GM21528 (cell line): ENCODE measurements at regions not wholly inside any gene's neighbourhood (a gene's known extent, or its start where the extent isn't known, plus 50 kb on each side); places are given as distances from the start of the nearest gene placed in this dataset.

Experiments used
- ATAC-seq: cut with Tn5 transposase; IDR thresholded peaks from one replicate; pipeline ENCODE4 v1.9.1; 2021; ENCODE audit warnings: mild to moderate bottlenecking, moderate library complexity; ENCODE audit not compliant: unreplicated experiment, low FRiP score

GRCh38 chr14:101400830-101401229 lies 160.5 kb upstream of the DIO3 start:
- no peak for ATAC-seq

- ATAC-seq = no peak
These were observed 158.2 kb upstream of the DIO3 start for GRCh38 chr14:101402936-101403660.

- no peak for ATAC-seq
These were observed 156.7 kb upstream of the DIO3 start for GRCh38 chr14:101404426-101405170.

- ATAC-seq = no peak
These were observed 156.0 kb upstream of the DIO3 start for GRCh38 chr14:101405171-101405883.

GRCh38 chr14:101406921-101407320 lies 154.4 kb upstream of the DIO3 start:
- no peak for ATAC-seq

GRCh38 chr14:101407328-101407727 lies 154.0 kb upstream of the DIO3 start:
- no peak for ATAC-seq

- no peak for ATAC-seq
These were observed 153.0 kb upstream of the DIO3 start for GRCh38 chr14:101408077-101408831.

GRCh38 chr14:101409006-101409543 lies 152.2 kb upstream of the DIO3 start:
- no peak for ATAC-seq

GRCh38 chr14:101410126-101410525 lies 151.2 kb upstream of the DIO3 start:
- ATAC-seq = no peak

- no peak for ATAC-seq
These were observed 150.1 kb upstream of the DIO3 start for GRCh38 chr14:101411151-101411550.

GRCh38 chr14:101411779-101412178 lies 149.5 kb upstream of the DIO3 start:
- no peak for ATAC-seq

GRCh38 chr14:101412739-101413138 lies 148.6 kb upstream of the DIO3 start:
- no peak for ATAC-seq

- ATAC-seq = no peak
These were observed 143.9 kb upstream of the DIO3 start for GRCh38 chr14:101417434-101417833.

GRCh38 chr14:101418601-101419000 lies 142.7 kb upstream of the DIO3 start:
- ATAC-seq = no peak

GRCh38 chr14:101426466-101426865 lies 134.8 kb upstream of the DIO3 start:
- no peak for ATAC-seq

GRCh38 chr14:101428409-101428808 lies 132.9 kb upstream of the DIO3 start:
- no peak for ATAC-seq

GRCh38 chr14:101435546-101435945 lies 125.7 kb upstream of the DIO3 start:
- ATAC-seq = no peak

GRCh38 chr14:101439023-101439422 lies 122.3 kb upstream of the DIO3 start:
- no peak for ATAC-seq

- no peak for ATAC-seq
These were observed 120.8 kb upstream of the DIO3 start for GRCh38 chr14:101440496-101440895.

- ATAC-seq = no peak
These were observed 119.6 kb upstream of the DIO3 start for GRCh38 chr14:101441710-101442109.
